Mesothelial cell of epicardium (in vitro differentiated cells): ENCODE measurements at regions not wholly inside any gene's neighbourhood (a gene's known extent, or its start where the extent isn't known, plus 50 kb on each side); places are given as distances from the start of the nearest gene placed in this dataset.

Source experiments
- DNase-seq, 2 experiments: peaks; one replicate each; pipeline ENCODE4 v3.0.0; 2021; ENCODE audit warnings: low spot score in 2 of 2; ENCODE audit not compliant: unreplicated experiment in 2 of 2
- H3K27ac Mint-ChIP-seq: 2 replicates; pipeline ENCODE4 v1.8.0; 2021; ENCODE audit warnings: mixed read lengths
- H3K27me3 Mint-ChIP-seq: 2 replicates; pipeline ENCODE4 v1.8.0; 2021; ENCODE audit warnings: low read depth, mixed read lengths
- H3K36me3 Mint-ChIP-seq: 2 replicates; pipeline ENCODE4 v1.8.0; 2021; ENCODE audit warnings: mixed read lengths
- H3K4me1 Mint-ChIP-seq: 2 replicates; pipeline ENCODE4 v1.8.0; 2021; ENCODE audit warnings: mixed read lengths
- H3K4me3 Mint-ChIP-seq: 2 replicates; pipeline ENCODE4 v1.8.0; 2021; ENCODE audit warnings: mild to moderate bottlenecking, moderate library complexity, mixed read lengths
- H3K9me3 Mint-ChIP-seq: 2 replicates; pipeline ENCODE4 v1.8.0; 2021; ENCODE audit warnings: mixed read lengths
- CTCF ChIP-seq: fragments of 200-600 bp; sonication (generic); IDR thresholded peaks from one replicate; pipeline ENCODE4 v1.5.0; 2021; ENCODE audit warnings: antibody characterized with exemption; ENCODE audit not compliant: unreplicated experiment

- Mint-ChIP-seq H3K4me3 (no peak overlapping the region), H3K4me1 (peaks cover 9% of the 10 kb centered on the region), H3K36me3 (no peaks in the 10 kb centered on the region), H3K27ac (no peak overlapping the region), H3K9me3 (no peaks in the 10 kb centered on the region), H3K27me3 (no peaks in the 10 kb centered on the region)
- no peak for DNase-seq
- no peak for TF ChIP-seq CTCF
Observed at GRCh38 chr7:52151559-52151958, 835.0 kb upstream of the COBL start.

- peaks cover 10% of the 10 kb centered on the region for H3K4me1 Mint-ChIP-seq
- no peak overlapping the region for H3K4me3 Mint-ChIP-seq
- DNase-seq = no peak
Observed at GRCh38 chr7:52150952-52151351, 834.3 kb upstream of the COBL start.

GRCh38 chr7:52146871-52147634 lies 830.4 kb upstream of the COBL start:
- Mint-ChIP-seq H3K4me1 (peaks cover 10% of the 10 kb centered on the region), H3K9me3 (no peaks in the 10 kb centered on the region), H3K4me3 (no peak overlapping the region), H3K27ac (no peak overlapping the region), H3K36me3 (no peaks in the 10 kb centered on the region), H3K27me3 (no peaks in the 10 kb centered on the region)
- DNase-seq = no peak
- TF ChIP-seq CTCF = no peak

More at GRCh38 chr7:52150952-52151351, 834.3 kb upstream of the COBL start:
- H3K27ac Mint-ChIP-seq = no peak overlapping the region
- no peaks in the 10 kb centered on the region for H3K36me3 Mint-ChIP-seq
- H3K27me3 Mint-ChIP-seq = no peaks in the 10 kb centered on the region
- no peaks in the 10 kb centered on the region for H3K9me3 Mint-ChIP-seq
- no peak for TF ChIP-seq CTCF

- Mint-ChIP-seq H3K4me1 (peaks cover 10% of the 10 kb centered on the region), H3K27ac (no peak overlapping the region), H3K9me3 (peaks cover 11% of the 10 kb centered on the region), H3K4me3 (no peak overlapping the region), H3K27me3 (peaks cover 1% of the 10 kb centered on the region), H3K36me3 (no peaks in the 10 kb centered on the region)
- no peak for TF ChIP-seq CTCF
- no peak for DNase-seq
Observed at GRCh38 chr7:52143219-52143618, 826.6 kb upstream of the COBL start.

- Mint-ChIP-seq H3K4me1 (no peaks in the 10 kb centered on the region), H3K27ac (no peak overlapping the region), H3K27me3 (peaks cover 1% of the 10 kb centered on the region), H3K9me3 (peaks cover 21% of the 10 kb centered on the region), H3K36me3 (no peaks in the 10 kb centered on the region), H3K4me3 (no peak overlapping the region)
- no peak for DNase-seq
- no peak for TF ChIP-seq CTCF
Observed at GRCh38 chr7:52140851-52141250, 824.2 kb upstream of the COBL start.
